HG03280 (cell line): ENCODE measurements at regions not wholly inside any gene's neighbourhood (a gene's known extent, or its start where the extent isn't known, plus 50 kb on each side); places are given as distances from the start of the nearest gene placed in this dataset.

Experiments used
- ATAC-seq: cut with Tn5 transposase; IDR thresholded peaks from one replicate; pipeline ENCODE4 v1.9.1; 2021; ENCODE audit warnings: mild to moderate bottlenecking, moderate library complexity; ENCODE audit not compliant: unreplicated experiment

GRCh38 chr4:156596706-156597329 is 374.8 kb downstream of the PDGFC start:
- no peak for ATAC-seq

GRCh38 chr4:156596026-156596425 is 375.6 kb downstream of the PDGFC start:
- ATAC-seq: no peak

DNA sequence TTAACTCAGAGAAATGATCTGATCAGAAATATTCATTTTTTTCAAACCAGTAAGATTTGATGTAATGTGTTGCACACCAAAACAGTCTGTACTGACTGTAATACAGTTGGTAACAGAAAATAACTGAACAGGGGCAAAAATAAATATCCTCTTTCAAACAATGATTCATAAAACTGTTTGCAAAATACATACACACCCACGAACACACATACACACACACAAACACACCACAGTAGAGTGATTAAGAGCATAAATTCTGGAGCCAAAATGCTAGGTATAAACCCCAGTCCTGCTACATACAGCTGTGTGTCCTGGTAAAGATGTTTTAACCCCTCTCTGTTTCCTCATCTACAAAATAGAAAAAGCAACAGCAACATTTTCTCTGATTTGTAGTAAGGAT is 376.6 kb downstream of the PDGFC start:
- no peak for ATAC-seq

DNA sequence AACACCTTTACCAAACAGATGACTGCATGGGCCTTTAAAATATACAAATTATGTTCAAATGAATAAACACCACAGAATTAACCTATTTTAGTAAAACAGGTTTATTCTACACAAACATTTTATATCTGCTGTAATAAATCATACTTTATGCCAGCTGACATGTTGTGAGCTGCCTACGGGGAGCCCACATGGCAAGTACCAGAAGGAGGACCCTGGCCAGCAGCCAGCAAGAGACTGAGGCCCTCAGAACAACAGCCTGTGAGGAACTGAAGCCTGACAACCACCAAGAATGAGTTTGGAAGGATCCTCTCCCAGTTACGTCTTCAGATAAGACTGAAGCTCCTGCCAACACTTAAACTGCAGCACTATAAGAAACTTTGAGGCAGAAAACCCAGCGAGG is 377.0 kb downstream of the PDGFC start:
- no peak for ATAC-seq

DNA sequence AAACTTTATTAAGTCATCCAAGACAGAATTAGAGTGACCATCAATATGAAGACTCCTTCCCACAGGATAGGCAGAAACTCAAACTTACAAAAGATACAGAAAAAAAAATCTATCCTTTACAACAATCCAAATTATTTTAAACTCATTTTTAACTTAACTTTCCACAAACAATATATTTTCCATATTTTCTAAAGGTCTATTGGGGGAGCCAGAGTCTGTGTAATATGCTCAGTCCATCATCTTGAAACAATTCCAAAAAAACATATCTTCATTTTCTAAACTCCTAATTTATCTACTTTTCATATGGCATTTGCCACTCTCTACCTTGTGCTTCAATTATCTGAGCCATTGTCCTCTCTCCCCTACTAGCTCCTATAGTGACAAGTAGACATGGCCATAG is 378.1 kb downstream of the PDGFC start:
- no peak for ATAC-seq

- ATAC-seq: no peak
These were observed 379.9 kb downstream of the PDGFC start for GRCh38 chr4:156591679-156592078.

DNA sequence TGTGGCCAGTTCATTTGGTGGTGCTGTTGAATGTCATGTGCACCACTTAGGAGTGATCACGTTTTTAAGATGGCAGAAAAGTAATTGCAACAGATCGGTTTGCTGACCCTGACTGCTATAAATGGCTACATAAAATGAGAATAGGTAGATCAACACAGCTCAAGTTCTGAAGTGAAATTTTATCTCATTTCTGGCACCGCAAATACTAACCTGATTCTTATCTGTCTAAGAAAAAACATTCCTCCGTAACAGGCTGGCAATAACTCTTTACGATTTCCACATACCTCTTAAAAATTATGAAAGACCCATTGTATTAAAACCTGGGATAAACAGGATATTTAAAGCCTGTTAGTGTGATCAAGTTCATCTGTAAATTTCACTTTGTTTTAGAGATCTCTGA is 387.5 kb downstream of the PDGFC start:
- no peak for ATAC-seq

- ATAC-seq: no peak
These were observed 388.3 kb downstream of the PDGFC start for GRCh38 chr4:156583265-156583664.

DNA sequence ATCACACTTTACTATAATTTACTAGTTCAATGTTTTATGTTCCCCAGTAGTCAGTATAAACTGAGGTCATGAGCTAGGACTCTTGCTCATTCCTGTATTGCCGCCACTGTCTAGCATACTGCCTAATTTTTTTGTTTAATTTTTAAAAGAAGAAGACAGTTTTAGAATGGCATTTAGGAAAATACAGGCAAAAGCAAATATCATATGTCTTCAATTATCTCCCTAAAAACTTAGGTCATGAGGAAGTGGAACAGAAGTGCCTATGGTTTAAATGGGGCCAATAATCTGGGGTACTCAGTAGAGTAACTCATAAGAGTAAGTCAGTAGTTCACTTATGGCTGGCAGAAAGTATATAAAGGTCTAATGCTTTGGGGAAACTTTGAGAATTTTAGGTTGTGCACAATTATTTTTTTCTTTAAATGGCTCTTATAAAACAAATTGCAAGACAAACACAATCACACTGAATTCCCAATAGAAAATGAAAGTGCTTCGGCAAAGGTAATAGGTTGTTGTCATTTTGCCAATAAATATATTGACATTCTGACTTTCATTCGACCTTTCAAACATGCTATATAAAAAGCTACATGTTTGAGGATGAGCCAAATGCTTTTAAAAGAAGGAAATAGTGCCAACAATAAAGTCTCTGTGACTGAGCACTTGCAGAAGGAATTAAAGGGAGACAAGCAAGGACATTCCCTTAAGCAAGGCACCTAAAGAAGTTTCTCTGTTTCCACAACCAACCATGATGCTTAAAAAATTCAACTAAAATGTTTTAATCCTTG is 390.1 kb downstream of the PDGFC start:
- no peak for ATAC-seq

DNA sequence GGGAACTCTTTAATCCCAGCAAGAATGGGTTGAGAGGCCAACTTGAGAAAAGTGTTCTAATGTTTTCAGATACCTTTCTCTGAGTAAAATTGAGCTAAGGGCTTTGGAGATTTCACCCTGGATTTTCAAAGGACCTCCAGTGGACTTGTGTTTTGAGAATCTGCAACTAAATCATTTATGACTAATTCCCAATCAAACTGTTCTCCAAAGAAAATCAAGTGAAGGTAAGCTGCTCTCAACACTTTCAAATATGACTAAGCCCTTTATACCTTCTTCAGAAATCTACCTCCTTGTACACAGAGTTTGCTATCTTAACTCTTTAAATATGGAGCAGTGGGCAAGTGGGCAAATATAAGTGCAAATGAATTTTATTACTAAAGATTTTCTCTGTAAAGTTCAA is 392.9 kb downstream of the PDGFC start:
- ATAC-seq: no peak

- ATAC-seq: no peak
These were observed 393.6 kb downstream of the PDGFC start for GRCh38 chr4:156578005-156578404.

DNA sequence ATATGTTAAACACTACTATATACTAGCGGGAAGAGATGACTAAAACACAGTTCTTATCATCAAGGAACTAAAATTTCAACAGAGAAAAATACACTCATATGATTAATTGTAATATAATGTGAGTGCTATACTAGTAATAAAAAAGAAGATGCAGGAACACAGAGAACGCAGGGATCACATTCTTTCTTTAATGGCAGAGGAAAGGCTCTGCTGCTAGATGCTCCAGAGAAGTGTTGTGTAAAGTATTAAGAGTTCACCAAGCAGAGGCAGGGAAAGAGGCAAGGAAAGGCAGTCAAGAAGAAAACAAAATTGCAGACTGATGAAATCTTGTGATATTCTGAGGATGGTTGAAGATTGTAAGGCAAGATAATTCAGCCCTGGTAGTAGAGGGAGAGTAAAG is 394.7 kb downstream of the PDGFC start:
- no peak for ATAC-seq

- no peak for ATAC-seq
These were observed 396.0 kb downstream of the PDGFC start for GRCh38 chr4:156575430-156576073.

- ATAC-seq: no peak
These were observed 400.5 kb downstream of the PDGFC start for GRCh38 chr4:156571146-156571545.

DNA sequence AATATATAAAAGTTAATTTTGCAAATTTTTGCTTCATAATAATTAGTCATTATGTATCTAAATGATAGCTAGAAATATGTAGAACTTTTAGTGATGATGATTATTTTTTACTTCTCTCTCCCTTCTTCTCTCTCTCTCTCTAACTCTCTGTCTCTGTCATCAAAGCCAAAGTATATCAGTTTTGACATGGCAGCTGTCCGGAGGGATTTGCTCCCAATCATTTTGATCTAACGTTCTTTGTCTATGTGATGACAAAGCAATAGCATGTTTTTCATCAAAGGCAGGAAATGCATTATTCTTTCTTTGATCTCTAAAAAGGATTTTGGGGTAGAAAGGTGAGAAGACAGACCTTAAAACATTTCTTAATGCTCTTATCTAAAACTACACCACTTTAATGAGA is 402.1 kb downstream of the PDGFC start:
- ATAC-seq: no peak

GRCh38 chr4:156568484-156568883 is 403.1 kb downstream of the PDGFC start:
- no peak for ATAC-seq

DNA sequence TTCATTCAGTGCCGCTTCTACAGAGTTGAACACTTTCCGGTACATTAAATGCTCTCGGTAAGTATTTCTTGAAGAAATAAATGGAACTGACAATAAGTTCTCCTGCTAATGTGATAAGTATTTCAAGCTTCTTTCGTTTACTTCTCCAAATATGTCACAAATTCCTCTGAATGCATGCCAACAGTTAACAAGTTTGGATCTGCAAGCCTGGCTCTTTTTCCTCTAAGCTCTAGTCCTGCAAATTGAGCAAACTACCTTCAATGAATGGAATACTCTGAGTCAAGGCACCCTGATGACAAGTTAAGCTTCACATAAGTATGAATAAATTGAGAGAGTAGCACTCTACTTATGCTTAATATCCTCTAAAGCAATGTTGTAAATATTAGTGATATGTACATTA is 403.6 kb downstream of the PDGFC start:
- no peak for ATAC-seq

DNA sequence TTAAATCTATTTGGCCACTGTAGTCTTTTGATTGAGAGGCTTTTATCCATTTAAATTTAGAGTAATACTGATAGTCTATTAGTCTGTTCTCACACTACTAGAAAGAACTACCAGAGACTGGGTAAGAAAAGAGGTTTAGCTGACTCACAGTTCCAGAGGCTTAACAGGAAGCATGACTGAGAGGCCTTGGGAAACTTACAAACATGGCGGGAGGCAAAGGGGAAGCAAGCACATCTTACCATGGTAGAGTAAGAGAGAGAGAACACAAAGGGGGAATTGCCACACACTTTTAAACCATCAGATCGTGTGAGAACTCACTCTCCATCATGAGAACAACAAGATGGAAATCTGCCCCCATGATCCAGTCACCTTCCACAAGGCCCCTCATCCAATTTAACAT is 410.9 kb downstream of the PDGFC start:
- no peak for ATAC-seq

DNA sequence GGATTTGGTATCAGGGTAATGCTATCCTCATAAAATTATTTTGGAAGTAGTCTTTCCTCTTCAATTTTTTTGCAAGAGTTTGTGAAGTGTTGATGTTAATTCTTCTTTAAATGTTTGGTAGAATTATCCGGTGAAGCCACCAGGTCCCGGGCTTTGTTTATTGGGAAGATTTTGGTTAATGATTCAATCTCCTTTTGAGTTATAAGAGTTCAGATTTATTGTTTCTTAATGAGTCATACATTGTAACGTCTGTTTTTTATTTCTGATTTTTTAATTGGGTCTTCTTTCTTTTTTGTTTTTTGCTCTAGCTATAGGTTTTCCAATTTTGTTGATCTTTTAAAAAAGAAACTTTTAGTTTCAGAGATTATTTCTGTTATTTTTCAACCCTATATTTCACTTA is 412.3 kb downstream of the PDGFC start:
- ATAC-seq: no peak

DNA sequence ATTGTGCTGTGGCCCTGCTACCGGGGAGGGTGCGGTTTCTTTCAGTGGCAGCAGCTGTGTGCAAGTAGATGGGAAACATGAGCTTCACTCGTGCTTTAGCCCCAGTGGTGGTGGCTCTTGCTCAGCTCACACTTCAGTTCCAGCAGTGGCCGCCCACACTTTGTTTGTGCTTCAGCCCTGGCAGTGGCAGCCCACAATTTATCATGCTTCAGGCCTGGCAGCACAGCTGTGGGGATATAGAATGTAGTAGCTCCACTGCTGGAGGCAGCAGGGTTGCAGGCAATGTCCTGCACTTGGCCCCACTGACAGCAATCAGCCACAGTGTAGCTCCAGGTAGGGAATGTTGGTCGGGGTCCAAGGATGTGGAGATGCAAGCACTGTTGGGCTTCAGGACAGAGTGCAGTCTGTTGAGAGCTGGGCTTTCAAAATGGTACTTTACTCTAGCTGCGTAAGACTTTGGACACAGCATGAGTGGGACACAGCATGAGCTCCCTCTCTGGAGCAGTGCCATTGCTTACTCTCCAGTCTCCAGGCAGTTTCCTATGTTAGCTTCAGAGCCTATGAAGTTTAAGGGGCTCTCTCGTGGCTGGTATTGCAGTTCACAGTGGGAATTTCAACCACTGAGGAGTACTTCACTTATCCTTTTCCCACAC is 413.1 kb downstream of the PDGFC start:
- no peak for ATAC-seq

DNA sequence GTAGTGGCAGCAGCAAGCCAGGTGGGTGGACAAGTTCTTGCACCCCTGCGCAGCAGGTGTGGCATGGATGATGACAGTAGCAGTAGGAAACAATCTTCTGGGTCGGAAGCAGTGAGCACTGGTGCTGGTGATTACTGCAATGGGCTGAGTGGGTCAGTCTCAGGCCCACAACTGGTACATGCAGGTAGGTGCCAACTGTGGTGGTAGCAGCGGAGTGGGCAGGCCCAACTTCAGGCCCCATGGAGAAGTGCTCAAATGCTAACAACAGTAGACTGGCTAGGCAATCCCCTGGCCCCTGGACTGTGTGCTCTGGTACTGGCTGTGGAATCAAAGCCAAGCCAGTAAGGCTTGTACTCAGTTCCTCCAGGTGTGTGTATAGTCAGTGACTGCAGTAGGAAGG is 413.7 kb downstream of the PDGFC start:
- no peak for ATAC-seq

DNA sequence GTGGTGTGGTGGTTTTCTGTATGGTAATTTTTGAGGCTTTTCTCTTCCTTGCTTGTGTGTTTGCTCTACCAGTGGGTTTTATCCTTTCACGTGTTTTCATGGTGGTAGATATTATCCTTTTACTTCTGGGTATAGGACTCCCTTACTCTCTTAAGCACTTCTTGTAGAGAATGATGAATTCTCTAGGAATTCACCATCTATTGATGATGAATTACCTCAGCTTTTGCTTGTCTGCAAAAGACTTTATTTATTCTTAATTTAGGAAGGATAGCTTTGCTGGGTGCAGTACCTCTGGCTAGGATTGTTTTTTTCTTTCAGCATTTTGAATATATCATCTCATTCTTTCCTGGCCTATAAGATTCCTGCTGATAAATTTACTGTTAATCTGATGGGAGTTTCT is 415.3 kb downstream of the PDGFC start:
- ATAC-seq: no peak
